GM19324 (cell line): ENCODE measurements at regions not wholly inside any gene's neighbourhood (a gene's known extent, or its start where the extent isn't known, plus 50 kb on each side); places are given as distances from the start of the nearest gene placed in this dataset.

ENCODE experiments used
- ATAC-seq: cut with Tn5 transposase; IDR thresholded peaks from one replicate; pipeline ENCODE4 v1.9.1; 2021; ENCODE audit warnings: mild to moderate bottlenecking, moderate library complexity; ENCODE audit not compliant: unreplicated experiment, low FRiP score

GRCh38 chr15:96218623-96219455 is 111.7 kb upstream of the NR2F2 start:
- ATAC-seq, result no peak

- no peak for ATAC-seq
These were observed 110.8 kb upstream of the NR2F2 start for GRCh38 chr15:96219681-96220080.

DNA sequence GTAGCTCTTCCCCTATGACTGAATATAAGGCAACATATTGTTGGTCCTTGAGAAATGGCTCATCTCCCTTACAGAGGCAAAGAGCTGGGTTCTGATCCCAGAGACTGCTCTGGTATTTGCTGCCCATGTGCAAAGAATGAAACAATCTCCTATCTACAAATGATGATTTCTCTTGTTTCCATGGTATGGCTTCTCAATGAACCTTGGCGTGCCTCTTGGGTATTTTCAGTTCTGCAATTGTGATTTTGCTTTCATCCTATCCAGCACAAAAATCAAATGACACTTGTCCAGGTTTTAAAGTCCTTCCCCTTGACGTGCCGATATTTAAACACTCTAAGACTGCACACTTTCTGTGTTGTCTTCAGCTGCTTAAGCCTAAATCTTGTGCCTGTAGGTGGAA is 109.8 kb upstream of the NR2F2 start:
- ATAC-seq, result no peak

DNA sequence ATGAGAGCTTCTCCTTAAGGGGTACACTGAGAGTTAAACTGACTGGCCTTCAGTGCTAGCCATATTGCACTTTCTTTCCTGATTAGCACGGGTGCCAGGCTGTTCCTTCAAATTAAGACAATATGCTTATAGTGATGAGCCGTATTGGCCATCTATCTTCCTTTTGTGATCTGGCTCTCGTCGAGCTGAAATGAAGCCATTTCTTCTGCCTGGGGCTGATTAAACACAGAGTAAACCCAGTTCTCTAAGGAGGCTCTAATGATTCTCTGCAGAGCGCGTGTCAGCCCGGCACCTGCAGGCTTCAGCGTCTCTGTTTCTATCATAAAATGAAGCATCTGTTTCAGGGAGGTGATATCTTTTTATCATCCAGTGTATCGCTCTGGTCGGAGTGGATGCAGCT is 107.5 kb upstream of the NR2F2 start:
- ATAC-seq, result no peak

DNA sequence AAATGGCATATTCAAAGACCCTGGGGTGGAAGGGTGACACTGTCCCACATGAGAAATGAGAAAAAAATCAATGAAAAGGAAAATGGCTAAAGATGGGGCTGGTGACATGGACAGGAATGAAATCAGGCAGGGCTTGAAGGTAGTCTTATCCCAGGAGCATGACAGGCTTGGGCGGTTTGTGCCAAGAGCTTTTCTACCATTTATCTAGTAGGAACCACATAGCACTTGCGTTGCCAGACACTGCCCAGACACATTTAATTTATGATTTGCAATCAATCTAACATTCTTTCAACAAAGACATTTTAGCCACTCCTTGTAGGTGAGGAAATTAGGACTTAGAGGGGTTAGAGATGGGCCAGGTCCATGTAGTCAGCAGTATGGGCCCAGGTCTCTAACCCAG is 106.6 kb upstream of the NR2F2 start:
- ATAC-seq, result no peak

DNA sequence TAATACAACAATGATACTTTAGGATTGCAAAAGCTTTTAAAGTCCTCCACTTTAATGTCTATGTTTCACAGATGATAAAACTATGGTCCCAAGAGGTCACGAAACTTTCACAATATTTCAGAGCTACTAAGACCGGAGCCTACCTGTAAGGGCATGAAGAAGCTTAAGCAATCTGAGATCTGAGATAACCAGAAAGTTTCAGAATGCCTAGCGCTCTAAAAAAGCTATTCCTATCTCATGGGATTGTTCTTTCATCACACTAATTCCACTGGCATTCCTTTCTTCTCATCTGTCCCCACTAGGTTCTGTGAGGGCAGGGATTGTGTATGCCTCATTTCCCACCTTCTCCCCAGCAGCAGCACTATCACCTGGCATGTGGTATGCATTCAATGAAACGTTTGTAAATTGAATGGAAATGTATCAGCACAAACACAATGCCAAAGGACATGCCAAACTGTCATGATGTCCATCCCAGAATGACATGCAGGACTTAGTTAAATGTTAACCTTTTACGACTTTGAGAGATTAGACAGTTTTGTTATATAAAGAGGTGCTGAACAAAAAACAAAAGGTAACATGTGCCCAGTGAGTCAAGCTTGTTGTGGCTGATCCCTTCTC is 104.7 kb upstream of the NR2F2 start:
- ATAC-seq, result no peak

- ATAC-seq, result no peak
These were observed 99.8 kb upstream of the NR2F2 start for GRCh38 chr15:96230526-96231181.

- ATAC-seq, result no peak
These were observed 98.2 kb upstream of the NR2F2 start for GRCh38 chr15:96232335-96232734.

DNA sequence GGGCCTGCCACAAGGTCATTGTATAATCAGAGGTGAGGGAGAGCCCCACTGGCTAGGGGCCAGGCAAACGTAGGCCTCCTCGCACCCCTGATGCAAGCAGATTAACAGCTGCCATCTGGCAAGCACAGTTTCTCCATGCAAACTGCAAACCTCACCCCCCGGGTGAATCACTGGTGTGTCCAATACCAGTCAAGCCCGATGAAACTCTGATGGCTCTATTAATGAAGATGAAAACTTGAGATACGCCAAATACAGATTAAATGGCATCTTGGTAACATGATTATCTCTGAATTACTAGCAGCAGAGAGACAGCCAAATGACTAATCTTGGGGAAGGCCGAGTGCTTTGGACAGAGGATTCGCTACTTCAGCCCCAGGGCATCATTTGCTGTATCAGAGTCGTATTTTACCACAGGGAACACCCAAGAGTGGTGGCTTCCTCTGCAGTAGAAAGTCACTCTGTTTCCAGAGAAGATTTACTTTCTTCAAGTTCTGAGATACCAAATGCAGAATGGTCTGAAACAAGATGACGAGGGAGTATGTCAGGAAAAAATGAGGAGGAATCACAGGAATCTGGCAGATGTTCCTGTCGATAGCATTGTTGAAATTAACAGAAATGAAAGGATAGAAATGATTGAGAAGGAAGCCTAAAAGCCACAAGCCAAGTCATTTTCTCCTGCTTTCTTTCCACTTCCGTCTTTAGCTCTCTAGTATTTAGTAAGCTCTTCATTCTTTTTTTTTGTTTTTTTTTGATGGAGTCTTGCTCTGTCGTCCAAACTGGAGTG is 96.2 kb upstream of the NR2F2 start:
- no peak for ATAC-seq

DNA sequence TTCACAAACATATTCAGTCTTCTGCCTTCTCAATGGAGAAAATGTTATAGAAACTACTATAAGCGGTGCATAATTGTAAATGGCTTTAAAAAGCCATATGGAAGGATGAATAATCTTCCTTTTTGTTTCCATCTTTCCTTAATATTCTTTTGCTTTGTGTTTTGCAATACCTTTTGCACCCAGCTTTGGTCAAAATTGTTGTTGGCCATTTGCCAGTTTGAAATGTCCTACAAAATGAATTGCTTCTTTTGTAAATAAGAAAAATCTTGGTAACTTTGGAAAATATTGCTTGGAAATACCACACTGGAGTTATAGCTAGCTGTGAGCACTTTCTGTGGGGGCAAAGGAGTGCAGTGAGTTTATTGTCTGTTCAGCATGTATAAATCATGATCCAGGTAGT is 93.5 kb upstream of the NR2F2 start:
- no peak for ATAC-seq

DNA sequence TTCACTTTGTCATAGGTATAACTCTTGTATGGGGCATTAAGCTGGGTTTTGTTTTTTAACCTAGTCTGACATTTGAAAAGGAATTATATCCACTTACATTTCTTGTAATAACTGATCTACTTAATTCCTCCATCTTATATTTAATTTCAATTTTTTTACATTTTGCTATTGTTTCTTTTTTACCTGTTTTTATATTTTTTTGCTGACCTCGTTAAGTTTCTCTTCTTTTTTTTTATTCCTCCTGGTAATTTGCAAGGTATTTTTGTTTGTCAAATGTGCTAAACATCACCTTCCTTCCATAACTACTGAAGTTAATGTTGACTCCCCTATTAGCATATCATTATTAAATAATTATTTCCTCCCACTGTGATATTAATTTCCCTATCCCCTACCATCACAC is 87.7 kb upstream of the NR2F2 start:
- no peak for ATAC-seq

DNA sequence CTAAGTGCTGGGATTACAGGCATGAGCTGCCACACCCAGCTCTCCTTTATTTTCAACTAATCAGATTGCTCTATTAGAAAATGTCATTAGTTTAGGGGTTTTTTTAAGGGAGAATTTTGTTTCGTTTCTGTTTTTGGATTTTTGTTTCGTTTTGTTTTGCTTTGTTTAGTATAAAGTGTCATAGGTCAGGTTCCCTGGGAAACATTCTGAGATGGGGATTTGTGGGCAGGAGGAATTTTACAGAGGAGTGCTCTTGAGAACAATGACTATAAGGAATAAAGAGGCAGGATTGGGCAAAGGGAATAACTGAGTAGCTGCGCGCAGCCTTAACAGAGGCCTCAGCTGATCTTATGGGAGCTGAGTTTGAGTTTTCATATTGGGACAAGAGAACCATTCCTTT is 86.8 kb upstream of the NR2F2 start:
- ATAC-seq, result no peak

GRCh38 chr15:96245252-96245651 is 85.2 kb upstream of the NR2F2 start:
- ATAC-seq, result no peak

GRCh38 chr15:96246057-96246456 is 84.4 kb upstream of the NR2F2 start:
- ATAC-seq, result no peak

- no peak for ATAC-seq
These were observed 82.7 kb upstream of the NR2F2 start for GRCh38 chr15:96247621-96248305.

DNA sequence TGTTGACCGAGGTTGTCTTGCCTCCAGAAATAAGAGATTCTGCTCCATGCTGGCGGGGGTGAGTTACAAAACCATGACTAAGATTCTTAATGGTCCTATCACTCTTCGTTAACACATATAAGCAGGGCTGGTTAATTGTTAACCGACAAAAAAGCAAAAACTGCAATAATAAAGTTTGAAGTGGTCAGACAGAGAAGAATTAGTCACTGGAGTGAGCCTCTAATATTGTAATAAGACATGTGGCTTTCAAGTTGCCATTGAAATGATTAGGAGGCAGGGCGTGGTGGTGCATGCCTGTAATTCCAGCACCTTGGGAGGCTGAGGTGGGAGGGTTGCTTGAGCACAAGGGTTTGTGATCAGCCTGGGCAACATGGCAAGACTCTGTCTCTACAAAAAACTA is 78.4 kb upstream of the NR2F2 start:
- ATAC-seq, result no peak

DNA sequence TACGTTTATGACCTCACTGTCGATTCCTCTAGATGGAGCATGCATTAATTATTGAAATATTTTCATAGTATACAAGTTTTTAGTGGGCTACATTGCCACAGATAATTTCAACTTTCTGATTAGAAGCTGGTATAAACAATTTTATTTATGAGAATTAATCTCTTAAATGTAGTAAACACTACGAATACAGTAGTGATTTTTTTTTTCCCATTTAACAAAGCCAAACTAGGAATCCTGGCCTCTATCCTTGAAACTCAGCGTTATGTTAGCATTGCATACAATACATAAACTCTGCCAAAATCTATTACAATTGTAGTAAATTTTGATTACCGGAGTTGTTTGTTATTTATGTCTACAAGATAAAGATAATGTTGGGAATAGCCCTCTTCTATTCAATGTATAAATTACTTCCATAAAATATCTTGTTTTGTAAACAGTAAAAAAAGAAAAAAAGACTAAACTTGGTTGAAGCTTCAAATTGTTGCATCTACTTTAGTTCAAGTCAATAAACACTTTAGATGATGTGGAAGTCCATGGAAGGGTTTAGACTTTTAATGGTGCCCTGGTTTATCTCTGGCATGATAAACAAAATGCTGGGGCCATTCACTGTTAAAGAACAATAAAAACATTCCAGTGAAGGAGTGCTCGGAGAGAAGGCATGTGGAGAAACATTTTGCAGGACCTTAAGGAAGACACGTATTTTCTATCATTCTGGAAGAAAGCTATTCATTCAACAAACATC is 77.3 kb upstream of the NR2F2 start:
- ATAC-seq, result no peak

- no peak for ATAC-seq
These were observed 76.3 kb upstream of the NR2F2 start for GRCh38 chr15:96254173-96254572.

DNA sequence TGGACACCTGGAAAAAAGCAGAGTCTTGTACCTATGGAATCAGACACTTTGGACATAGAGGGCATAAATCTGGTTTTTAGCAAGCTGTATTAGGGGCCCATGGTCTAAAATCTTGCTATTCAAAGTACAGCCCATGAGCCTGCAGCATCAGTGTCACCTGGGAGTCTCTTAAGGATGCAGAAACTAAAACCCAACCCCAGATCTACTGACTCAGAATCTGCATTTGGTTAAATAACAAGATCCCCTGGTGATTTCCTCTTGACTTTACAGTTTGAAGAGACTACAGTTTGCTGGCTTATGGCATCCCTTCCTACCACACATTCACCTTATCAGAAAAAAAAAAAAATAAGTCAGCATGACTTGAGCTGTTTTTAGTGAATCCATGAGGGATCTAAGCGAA is 74.9 kb upstream of the NR2F2 start:
- no peak for ATAC-seq

- ATAC-seq, result peak; percentile 71
These were observed 68.9 kb upstream of the NR2F2 start for GRCh38 chr15:96261575-96262034.
